ENCODE measurements at regions not wholly inside any gene's neighbourhood (a gene's known extent, or its start where the extent isn't known, plus 50 kb on each side); places are given as distances from the start of the nearest gene placed in this dataset.

GRCh38 chr20:9968015-9968414, 66.8 kb upstream of the ANKEF1 start:
- TF ChIP-seq REST (IDR thresholded peaks at IDR 0.05) (no peak), CTCF (IDR thresholded peaks at IDR 0.05; ENCODE audit: low read depth, low read length, missing input control) (no peak), MAX (IDR thresholded peaks at IDR 0.05) (no peak), ATF3 (IDR thresholded peaks at IDR 0.05) (no peak), YY1 (IDR thresholded peaks at IDR 0.05) (no peak), RXRA (IDR thresholded peaks at IDR 0.05) (no peak), HNF4G (IDR thresholded peaks at IDR 0.05) (no peak), JUND (IDR thresholded peaks at IDR 0.05) (no peak), SP1 (IDR thresholded peaks at IDR 0.05) (no peak), ZBTB33 (IDR thresholded peaks at IDR 0.05) (no peak), TAF1 (conservative IDR thresholded peaks at IDR 0.05) (no peak), RAD21 (IDR thresholded peaks at IDR 0.05) (no peak), GABPA (IDR thresholded peaks at IDR 0.05 in 1 of 2, conservative IDR thresholded peaks at IDR 0.05 in 1 of 2) (no peak), HNF4A (conservative IDR thresholded peaks at IDR 0.05) (no peak)

Data from liver (tissue), 3 donors.